ENCODE measurements at regions not wholly inside any gene's neighbourhood (a gene's known extent, or its start where the extent isn't known, plus 50 kb on each side); places are given as distances from the start of the nearest gene placed in this dataset.

GRCh38 chr2:2702385-2702784, 371.3 kb upstream of the MYT1L start:
- TF ChIP-seq ZNF274 (IDR thresholded peaks at IDR 0.05; ENCODE audit: low read depth, low read length) (no peak), YY1 (IDR thresholded peaks at IDR 0.05; ENCODE audit: insufficient read depth, insufficient read length) (no peak), SUZ12 (IDR thresholded peaks at IDR 0.05; ENCODE audit: extremely low read depth, insufficient read depth, insufficient read length) (no peak)

Measured in NT2/D1 (cell line).